Testis (tissue), 2 donors: ENCODE measurements at regions not wholly inside any gene's neighbourhood (a gene's known extent, or its start where the extent isn't known, plus 50 kb on each side); places are given as distances from the start of the nearest gene placed in this dataset.
"Not testable (repeated sequence)": the region's sequence is repeated elsewhere in the genome, so short reads cannot be mapped to it uniquely, and the experiment has no call there.

Experiments used
- DNase-seq: peaks from one replicate; pipeline ENCODE4 v3.0.0-alpha.2; 2019
- H3K27ac ChIP-seq, 2 donors: fragments of 200-600 bp; sonication (generic); one replicate each; pipeline ENCODE4 v1.5.1; 2019
- H3K27me3 ChIP-seq: fragments of 200-600 bp; sonication (generic); one replicate; pipeline ENCODE4 v1.5.1; 2019
- H3K36me3 ChIP-seq: fragments of 200-600 bp; sonication (generic); one replicate; pipeline ENCODE4 v1.5.1; 2017; ENCODE audit warnings: low read depth; ENCODE audit errors: missing control alignments
- H3K4me1 ChIP-seq: fragments of 200-600 bp; sonication (generic); one replicate; pipeline ENCODE4 v1.5.1; 2019
- H3K4me3 ChIP-seq, 2 donors: fragments of 200-600 bp; sonication (generic); one replicate each; pipeline ENCODE4 v1.5.1; 2017 to 2019
- H3K9me3 ChIP-seq: fragments of 200-600 bp; sonication (generic); one replicate; pipeline ENCODE4 v1.5.1; 2017
- POLR2A ChIP-seq: fragments of 450-650 bp; IDR thresholded peaks from one replicate; pipeline ENCODE4 v1.6.1; 2017; ENCODE audit warnings: antibody characterized with exemption, mild to moderate bottlenecking, moderate library complexity
- WGBS, 2 donors: methylation state at CpG; one replicate each; pipeline ENCODE4 v1.1.5; 2018; 5-methylcytosine and 5-hydroxymethylcytosine counted together
- intact Hi-C: fragments of 100-400 bp; cut with DNase I; formaldehyde crosslinking; loops from one replicate; pipeline ENCODE4 v1.15.1; 2023; ENCODE audit warnings: low total_unique reads
- TF ChIP-seq, protein P1 (sequence below), 3 experiments: fragments of 450-650 bp in 2 of 3; fragments of 200-600 bp in 1 of 3; sonication (generic) in 1 of 3; IDR thresholded peaks; one replicate each; pipeline ENCODE4 v1.5.1; 2016 to 2019; ENCODE audit warnings: antibody characterized with exemption in 3 of 3, mild to moderate bottlenecking in 2 of 3, moderate library complexity in 1 of 3

DNA sequence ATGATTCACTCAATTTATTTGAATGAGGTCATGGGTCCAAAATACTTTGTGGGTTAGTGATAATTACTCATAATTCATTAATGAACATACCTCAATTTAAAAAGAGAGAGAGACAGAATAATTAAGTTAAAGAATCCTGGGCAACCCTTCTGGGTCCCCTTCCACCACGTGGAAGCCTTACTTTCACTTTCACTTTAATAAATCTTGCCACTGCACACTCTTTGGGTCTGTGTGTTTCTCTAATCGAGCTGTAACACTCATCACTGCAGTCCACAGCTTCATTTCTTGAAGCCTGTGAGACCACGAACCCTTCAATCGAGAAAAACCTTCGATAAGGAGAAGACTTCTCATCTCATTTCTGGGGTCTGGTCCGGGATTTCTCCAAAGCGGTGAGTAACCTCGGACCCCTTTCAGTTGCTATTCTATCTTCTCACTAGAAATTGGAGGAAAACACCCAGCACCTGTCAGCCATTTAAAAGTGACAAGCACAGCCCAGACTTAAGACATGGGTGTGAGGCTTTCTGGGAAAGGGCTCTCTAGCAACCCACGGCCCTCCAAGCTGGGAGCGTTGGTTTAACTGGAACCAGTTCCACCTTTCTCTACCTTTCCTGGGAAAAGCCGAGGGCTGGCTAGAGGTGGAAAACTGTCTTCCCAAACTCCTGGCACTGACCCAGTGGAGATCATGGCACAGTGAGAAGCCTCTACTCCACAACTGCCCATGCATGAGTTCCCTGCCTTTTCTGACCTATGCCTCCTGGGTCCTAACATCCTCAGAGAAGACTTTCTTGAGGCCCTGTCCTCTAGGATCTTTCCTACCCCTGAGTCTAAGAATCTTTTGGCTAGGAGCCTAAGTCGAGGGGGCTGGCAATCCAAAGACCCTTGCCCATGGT, 148.8 kb upstream of the ATF7IP start:
- Histone ChIP-seq H3K27me3 (no peaks in the 10 kb centered on the region), H3K27ac (no peak overlapping the region), H3K9me3 (no peaks in the 10 kb centered on the region), H3K36me3 (no peaks in the 10 kb centered on the region), H3K4me3 (no peak overlapping the region), H3K4me1 (no peaks in the 10 kb centered on the region)
- WGBS, 2 donors = 79 to 80% methylated on average over 12 of the region's 12 CpGs
- intact Hi-C loops = no loop called here
- no peak for DNase-seq
- no peak for TF ChIP-seq POLR2A
- TF ChIP-seq, protein P1, sequence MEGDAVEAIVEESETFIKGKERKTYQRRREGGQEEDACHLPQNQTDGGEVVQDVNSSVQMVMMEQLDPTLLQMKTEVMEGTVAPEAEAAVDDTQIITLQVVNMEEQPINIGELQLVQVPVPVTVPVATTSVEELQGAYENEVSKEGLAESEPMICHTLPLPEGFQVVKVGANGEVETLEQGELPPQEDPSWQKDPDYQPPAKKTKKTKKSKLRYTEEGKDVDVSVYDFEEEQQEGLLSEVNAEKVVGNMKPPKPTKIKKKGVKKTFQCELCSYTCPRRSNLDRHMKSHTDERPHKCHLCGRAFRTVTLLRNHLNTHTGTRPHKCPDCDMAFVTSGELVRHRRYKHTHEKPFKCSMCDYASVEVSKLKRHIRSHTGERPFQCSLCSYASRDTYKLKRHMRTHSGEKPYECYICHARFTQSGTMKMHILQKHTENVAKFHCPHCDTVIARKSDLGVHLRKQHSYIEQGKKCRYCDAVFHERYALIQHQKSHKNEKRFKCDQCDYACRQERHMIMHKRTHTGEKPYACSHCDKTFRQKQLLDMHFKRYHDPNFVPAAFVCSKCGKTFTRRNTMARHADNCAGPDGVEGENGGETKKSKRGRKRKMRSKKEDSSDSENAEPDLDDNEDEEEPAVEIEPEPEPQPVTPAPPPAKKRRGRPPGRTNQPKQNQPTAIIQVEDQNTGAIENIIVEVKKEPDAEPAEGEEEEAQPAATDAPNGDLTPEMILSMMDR (IDR thresholded peaks at IDR 0.05) = no peak

DNA sequence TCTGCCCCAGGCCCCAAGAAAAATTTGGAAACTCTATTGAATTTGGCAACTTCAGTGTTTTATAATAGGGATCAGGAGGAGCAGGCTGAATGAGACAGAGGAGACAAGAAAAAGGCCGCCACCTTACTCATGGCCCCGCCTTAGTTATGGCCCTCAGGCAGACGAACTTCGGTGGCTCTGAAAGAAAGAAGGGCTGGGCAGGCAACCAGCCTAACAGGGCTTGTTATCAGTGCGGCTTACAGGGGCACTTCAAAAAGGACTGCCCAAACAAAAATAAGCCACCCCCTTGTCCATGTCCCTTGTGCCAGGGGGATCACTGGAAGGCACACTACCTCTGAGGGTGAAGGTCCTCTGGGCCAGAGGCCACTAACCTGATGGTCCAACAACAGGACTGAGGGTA, 146.3 kb upstream of the ATF7IP start:
- H3K4me1 ChIP-seq = no peaks in the 10 kb centered on the region
- H3K27me3 ChIP-seq = no peaks in the 10 kb centered on the region
- intact Hi-C loops = no loop called here
- no peaks in the 10 kb centered on the region for H3K36me3 ChIP-seq
- no peak overlapping the region for H3K4me3 ChIP-seq
- no peak overlapping the region for H3K27ac ChIP-seq
- 97 to 98% methylated on average over 4 to 5 of the region's 5 CpGs for WGBS, 2 donors
- TF ChIP-seq, protein P1 (IDR thresholded peaks at IDR 0.05) = no peak
- no peak for TF ChIP-seq POLR2A
- no peak for DNase-seq
- H3K9me3 ChIP-seq = no peaks in the 10 kb centered on the region

DNA sequence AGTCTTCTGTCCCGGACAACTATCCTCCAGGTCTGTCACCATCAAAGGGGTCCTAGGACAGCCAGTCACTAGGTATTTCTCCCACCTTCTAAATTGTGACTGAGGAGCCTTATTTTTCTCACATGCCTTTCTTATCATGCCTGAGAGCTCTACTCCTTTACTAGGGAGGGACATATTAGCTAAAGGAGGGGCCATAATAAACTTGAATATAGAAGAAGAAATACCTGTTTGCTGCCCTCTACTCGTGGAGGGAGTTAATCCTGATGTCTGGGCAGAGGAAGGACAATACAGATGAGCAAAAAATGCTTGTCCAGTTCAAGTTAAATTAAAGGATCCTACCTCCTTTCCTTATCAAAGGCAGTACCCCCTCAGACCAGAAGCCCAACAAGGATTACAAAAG, 145.8 kb upstream of the ATF7IP start:
- H3K9me3 ChIP-seq, DNase-seq, H3K4me3 ChIP-seq, H3K4me1 ChIP-seq, H3K36me3 ChIP-seq, H3K27me3 ChIP-seq, H3K27ac ChIP-seq, intact Hi-C loops: not testable (repeated sequence)
- WGBS, 2 donors = 70 to 76% methylated on average over 2 of the region's 2 CpGs

DNA sequence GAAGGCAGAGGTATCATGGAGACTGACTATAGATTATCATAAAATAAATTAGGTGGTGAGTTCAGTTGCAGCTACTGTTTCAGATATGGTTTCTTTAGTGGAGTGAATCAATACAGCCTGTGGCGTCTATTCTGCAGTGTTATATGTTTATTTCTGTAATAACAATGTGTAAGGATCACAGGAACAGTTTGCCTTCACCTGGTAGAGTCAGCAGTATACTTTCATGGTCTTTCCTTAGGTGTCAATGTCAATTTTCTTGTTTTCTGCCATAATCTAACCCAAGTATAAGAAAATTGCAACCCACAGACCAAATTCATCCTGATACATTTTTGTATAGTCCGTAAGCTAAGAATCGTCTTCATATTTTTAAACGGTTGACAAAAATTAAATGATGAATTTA, 140.4 kb upstream of the ATF7IP start:
- H3K4me1 ChIP-seq = no peaks in the 10 kb centered on the region
- no peaks in the 10 kb centered on the region for H3K9me3 ChIP-seq
- no peak overlapping the region for H3K27ac ChIP-seq
- no peak overlapping the region for H3K4me3 ChIP-seq
- intact Hi-C loops = no loop called here
- TF ChIP-seq, protein P1 (IDR thresholded peaks at IDR 0.05) = no peak
- no peak for TF ChIP-seq POLR2A
- no peaks in the 10 kb centered on the region for H3K36me3 ChIP-seq
- DNase-seq = no peak
- H3K27me3 ChIP-seq = no peaks in the 10 kb centered on the region
- 95 to 96% methylated on average over 4 of the region's 4 CpGs for WGBS, 2 donors

DNA sequence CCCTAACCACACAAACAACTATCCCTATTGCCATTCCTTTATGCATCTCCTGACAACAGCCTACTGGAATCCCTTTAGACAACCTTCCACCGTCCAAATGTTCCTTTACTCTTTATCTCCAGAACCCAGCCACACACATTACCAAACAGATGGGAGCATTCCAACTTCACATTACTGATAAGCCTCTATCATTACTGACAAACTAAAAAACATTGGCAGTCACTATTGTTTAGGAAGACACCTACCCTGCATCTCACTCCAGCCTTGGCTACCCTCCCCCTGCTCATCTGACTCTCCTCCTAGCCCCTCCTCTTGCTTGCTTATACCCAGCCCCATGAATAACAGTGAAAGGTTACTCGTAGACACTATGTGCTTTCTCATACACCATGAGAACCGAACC, 130.3 kb upstream of the ATF7IP start:
- H3K27ac ChIP-seq, intact Hi-C loops, H3K4me3 ChIP-seq, H3K27me3 ChIP-seq, H3K9me3 ChIP-seq, DNase-seq, H3K4me1 ChIP-seq, H3K36me3 ChIP-seq: not testable (repeated sequence)
- WGBS, 2 donors = 61 to 77% methylated on average over 3 of the region's 3 CpGs

DNA sequence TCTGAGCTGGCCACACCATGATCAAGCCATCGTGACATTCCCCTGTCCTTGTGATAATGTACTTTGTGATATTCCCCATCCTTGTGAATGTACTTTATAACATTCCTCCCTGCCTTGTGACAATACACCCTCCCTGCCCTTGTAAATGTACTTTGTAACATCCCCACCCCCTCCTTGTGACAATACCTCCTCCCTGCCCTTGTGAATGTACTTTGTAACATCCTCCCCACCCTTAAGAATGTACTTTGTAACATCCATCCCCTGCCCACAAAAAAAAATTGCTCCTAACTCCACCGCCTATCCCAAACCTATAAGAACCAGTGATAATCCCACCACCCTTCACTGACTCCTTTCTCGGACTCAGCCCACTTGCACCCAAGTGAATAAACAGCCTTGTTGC, 128.8 kb upstream of the ATF7IP start:
- DNase-seq, H3K27me3 ChIP-seq, H3K36me3 ChIP-seq, H3K9me3 ChIP-seq, H3K27ac ChIP-seq, intact Hi-C loops, H3K4me3 ChIP-seq, H3K4me1 ChIP-seq: not testable (repeated sequence)
- 85 to 93% methylated on average over 3 of the region's 3 CpGs for WGBS, 2 donors
